Stimulated activated CD8-positive, alpha-beta memory T cell treated with anti-CD3 and anti-CD28 coated beads, Interleukin-7, amount 100 ng/mL, for 1 hour (primary cell): ENCODE measurements at regions not wholly inside any gene's neighbourhood (a gene's known extent, or its start where the extent isn't known, plus 50 kb on each side); places are given as distances from the start of the nearest gene placed in this dataset.
A peak's percentile ranks its signal among the peaks of the same experiment; 100 is the strongest.

Experiments used
- DNase-seq, 2 donors: peaks; one replicate each; pipeline ENCODE4 v3.0.0-alpha.2; 2020; ENCODE audit warnings: low read depth in 2 of 2

DNA sequence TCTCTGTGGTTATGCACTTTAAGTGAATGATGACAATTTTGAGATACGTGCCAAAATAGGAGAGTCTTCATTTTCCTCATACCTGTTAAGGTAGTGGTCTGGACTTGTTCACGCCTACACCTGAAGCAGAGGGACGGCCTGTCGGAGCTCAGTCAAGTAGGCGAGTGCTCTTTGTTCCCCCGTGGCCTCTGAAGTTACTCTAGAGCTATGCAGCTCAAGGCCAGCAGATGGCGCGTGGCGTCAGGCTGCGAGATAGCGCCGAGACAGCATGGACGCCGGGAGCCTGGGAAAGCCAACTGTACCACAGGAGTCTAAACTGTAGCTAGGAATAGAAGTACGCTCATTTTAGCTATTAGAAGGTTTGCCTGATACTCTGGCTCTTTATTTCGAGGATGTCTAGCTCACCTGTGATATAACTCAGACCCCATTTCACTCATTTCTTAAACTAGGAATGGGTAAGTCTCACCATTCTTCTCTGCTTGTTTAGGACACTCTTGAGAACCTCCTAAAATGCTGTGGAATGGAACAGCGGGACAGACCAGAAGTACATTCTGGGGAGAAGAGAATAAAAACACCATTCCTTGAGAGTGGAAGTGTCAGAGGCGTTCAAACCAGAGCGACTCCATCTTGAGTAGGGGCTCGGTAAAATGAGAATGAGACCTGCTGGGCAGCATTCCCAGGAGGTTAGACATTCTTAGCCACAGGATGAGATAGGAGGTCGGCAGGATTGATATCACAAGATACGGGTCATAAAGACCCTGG lies 267.4 kb upstream of the HMGA2 start:
- DNase-seq: peak; percentile 2 to 31

GRCh38 chr12:65557438-65558181 lies 266.7 kb upstream of the HMGA2 start:
- no peak for DNase-seq

DNA sequence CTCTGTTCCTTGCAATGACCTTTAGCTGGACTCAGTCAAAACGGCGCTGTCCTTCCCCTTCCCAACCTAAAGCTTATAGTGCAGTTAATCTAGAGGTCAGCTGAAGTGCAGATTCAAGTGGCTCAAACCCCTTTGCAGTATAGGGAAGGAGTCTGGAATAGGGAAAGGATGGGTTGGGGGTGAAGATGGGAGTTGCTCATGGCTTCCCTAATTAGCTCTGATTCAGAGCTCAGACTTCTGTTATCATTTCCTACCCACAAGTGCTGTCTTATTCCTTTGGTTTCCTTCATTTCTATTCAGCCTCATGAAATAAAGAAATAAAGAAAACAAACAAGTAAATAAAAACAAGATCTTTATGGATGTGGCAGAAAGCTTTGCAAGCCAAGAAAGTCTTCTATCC lies 264.0 kb upstream of the HMGA2 start:
- DNase-seq: no peak

DNA sequence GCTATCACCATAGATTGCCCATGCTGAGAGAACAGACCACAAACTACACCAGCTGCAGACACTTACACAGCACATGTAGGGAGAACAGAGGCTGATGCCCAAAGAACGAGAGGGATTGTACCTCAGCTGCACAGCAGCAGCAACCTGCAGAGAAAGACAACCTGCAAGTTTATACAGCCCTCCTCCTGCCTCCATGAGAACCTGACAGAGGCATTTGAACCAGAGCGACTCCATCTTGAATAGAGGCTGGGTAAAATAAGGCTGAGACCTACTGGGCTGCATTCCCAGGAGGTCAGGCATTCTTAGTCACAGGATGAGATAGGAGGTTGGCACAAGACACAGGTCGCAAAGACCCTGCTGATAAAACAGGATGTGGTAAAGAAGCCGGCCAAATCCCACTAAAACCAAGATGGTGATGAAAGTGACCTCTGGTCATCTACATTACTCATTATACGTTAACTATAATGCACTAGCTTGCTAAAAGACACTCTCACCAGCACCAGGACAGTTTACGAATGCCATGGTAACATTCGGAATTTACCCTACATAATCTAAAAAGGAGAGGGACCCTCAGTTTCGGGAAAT lies 262.4 kb upstream of the HMGA2 start:
- DNase-seq: no peak

DNA sequence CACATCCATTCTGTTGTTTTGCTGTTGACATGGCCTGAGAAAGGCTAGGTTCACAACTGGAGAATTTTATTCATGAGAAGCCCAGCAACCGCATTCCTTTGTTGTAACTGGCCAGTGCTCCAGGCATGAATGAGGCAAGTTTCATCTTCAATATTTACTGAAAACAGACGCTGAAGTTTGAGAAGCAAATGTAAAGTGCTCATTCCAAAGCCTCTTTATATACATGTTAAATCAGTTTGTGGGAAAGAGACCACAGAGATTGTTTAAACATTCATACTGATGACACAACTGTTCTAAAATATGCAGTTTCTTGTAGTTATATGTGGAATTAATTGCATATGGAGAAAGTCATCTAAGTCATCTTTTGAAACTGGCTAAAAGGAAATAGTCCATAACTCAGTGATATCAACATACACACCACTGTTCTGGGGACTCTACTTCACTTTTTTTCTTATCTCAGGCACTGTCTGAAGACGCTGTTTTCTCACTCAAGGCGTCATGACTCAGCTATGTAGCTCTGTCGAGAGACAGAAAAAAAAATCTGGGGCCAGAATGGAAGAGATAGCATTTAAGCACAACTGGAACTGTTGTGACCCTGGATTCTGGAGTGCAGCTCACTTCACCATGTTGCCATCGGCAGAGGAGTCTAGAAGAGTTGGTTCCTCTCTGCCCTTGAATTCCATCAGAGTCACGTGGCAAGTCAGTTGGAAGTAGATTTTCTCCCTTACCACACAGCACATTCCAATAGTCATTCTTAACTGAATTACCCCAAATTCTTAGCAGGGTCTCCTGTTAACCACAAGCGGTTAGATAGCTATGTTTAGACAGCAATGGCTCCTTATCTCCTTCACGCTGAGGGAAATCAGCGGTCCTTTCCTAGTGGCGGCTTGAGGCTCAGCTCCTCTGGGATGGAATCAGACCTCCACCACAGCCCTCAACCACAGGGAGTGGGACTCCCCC lies 258.4 kb upstream of the HMGA2 start:
- no peak for DNase-seq

- DNase-seq: no peak
Observed at GRCh38 chr12:65566751-65567150, 257.5 kb upstream of the HMGA2 start.

- DNase-seq: no peak
Observed at GRCh38 chr12:65567820-65568219, 256.5 kb upstream of the HMGA2 start.

DNA sequence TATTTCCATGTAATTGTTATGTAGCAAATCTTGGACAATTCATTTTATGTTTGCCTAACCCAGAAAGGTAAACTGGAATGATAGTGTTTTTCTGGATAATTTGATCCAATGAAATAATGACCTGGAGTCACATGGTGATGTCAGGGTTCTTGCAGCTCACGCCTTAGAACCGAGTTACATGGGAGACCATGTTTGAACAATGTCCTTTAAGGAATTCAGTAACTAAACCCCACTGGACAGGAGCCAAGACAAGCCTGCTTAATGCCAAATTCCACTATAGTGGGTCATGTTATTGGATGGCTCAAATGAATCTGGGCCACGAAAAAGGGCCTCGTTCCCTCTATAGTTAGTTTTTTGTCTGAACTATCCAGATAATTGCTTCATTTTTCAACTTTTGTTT lies 255.8 kb upstream of the HMGA2 start:
- no peak for DNase-seq

GRCh38 chr12:65570451-65571130 lies 253.7 kb upstream of the HMGA2 start:
- no peak for DNase-seq

- DNase-seq: no peak
Observed at GRCh38 chr12:65574867-65575266, 249.4 kb upstream of the HMGA2 start.

DNA sequence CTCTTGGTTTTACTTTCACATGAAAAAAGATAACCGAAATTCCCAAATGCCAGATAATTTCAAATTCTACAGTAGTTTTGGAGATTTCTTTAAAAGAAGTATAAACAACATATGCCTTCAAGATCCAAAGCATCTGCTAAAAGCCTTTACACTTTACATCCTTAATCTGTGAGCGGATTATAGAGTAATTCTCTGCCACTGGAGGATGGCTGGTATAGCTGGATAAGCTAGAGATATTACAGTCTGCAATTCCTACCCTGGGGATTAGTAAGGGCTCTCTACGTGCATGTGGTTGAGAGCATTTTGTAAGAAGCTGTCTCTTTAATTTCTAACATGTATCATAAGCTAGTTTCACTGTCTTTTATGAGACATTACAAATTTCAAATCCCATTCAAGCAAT lies 240.3 kb upstream of the HMGA2 start:
- no peak for DNase-seq

DNA sequence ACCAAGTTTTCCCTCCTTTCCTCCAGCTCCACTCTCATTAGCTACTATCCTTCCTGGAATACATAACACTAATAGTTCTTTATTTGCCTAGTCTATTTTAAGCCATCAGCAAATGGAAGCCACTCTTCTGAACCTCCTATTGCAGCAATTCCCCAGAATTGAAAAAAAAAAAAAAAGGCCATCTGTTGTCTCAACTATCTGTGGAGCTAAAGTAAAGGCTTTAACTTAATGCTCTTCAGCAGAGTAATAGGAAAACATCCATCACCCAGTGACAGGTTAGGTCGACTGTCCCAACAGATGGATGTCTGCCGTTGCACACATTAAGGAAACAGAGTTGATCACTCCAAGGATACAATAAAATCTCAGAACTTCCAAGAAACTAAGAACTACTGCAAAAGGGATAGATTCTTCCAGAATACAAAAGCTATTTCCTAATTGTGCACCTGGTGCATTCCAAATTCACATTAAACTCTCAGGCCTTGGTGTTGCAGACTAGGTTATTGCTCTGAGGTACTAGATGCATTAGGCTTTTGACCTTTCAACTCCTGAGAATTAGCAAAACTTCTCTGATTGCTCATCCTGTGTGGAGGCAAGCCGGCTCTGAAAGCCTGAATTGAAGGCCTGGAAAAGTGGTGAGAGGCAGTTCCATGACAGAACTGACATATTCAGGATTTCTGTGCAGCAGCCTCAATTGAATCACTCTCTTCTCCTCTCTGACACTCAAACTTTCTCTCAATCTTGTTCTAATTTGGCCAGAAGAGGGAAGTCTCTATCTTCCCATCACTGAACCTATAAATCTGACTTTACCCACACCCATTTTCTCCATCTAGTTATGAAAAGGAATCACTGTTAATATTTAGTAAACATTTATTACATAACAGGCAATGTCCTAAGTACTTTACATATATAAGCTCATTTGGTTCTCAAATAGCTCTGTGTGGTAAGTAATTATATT lies 238.4 kb upstream of the HMGA2 start:
- no peak for DNase-seq

DNA sequence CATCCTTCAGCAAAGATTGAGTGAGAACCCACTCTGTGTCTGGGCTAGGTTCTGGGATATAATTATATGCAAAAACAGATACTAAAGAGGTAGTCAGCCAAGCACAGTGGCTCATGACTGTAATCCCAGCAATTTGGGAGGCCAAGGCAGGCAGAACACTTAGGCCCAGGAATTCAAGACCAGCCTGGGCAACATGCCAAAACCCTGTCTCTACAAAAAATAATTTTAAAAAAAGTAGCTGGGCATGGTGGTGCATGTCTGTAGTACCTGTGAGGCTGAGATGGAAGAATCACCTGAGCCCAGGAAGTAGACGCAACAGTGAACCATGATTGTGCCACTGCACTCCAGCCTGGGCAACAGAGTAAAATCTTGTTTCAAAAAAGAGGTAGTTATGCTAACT lies 237.5 kb upstream of the HMGA2 start:
- DNase-seq: no peak

GRCh38 chr12:65590318-65590717 lies 234.0 kb upstream of the HMGA2 start:
- DNase-seq: no peak

- DNase-seq: no peak
Observed at GRCh38 chr12:65592416-65592815, 231.9 kb upstream of the HMGA2 start.

DNA sequence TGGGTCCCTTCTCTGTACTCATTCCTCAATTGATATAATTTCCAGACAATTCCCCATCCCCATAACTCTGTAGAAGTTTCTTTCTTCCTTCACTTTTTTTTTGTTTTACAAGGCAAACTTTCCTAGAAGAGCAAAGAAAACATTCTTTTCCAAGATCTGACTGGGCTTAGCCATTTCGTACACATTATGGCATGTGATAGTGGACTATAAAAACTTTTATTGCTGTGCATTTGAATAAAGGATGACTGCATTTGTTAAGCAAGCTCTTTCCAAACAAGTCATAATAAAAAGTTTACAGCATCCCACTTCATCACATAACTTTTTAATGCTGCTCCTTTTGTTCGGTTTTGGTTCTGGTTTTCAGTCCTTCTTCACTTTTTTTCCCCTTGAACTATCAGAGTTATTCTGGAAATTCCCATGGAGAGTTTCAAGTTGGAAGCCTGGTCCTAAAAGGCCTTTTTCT lies 231.0 kb upstream of the HMGA2 start:
- DNase-seq: no peak

DNA sequence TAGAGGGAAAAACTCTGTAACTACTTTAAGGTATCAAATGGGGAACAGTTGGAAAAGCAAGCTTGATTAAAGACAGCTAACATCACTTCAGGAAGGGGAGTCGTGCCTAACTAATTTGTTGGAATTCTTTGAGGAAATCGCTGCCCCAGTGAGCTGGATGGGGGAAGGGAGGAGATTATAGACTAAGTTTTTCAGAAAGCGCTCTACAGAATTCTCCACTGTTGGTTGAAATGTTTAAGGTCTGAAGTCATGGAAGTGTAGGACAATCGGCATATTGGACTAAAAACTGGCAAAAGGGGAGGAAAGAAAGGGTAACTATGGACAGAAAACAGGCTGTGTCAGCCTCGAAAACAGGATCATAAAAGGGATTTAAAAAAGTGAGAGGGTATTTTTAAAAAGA lies 229.9 kb upstream of the HMGA2 start:
- no peak for DNase-seq

DNA sequence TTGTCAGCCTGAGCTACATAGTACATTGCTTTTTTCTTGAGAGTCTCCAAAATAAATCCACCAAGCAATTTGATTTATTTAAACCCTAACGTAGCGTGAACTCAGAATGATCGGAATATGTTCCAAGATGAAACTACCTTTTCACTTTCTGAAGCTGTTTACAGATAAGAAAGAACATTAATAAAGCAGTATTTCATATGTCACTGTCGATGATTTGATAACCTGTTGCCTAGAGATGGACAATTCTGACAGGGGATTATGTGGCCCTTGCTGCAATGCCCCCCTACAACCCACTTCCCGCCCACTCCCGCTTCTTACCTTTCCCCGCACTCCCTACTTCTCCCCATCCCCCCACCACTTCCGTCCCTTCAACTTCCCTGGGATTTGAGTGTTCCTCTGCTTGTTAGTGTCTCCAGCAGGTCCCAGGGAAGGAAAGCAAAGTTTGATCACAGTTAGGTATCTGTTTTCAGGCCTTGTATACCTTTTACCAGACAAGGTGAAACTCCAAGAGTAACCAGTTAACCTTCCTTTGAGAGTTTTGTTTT lies 229.2 kb upstream of the HMGA2 start:
- DNase-seq: no peak

- no peak for DNase-seq
Observed at GRCh38 chr12:65596514-65597091, 227.7 kb upstream of the HMGA2 start.
